ENCODE measurements at regions not wholly inside any gene's neighbourhood (a gene's known extent, or its start where the extent isn't known, plus 50 kb on each side); places are given as distances from the start of the nearest gene placed in this dataset.
"Not testable (repeated sequence)": the region's sequence is repeated elsewhere in the genome, so short reads cannot be mapped to it uniquely, and the experiment has no call there.

DNA sequence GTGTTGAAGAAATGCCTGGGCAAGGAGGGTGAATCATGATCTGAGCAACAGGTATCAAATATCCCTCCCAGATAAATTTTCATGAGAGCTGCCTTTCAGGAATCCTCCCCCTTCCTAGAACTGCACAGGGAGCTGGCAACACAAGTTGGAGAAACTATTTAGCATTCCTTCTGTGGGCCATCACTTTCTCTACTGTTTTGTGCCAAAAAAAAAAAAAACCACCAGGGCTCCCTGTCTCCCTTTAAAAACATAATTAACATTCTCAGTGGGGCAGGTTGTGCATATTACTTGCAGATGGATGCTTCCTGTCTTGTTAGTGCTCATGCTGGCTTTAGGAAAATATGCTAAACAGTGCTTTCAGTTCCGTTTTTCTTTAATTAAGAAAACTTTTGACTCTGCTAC lies 234.9 kb upstream of the LMCD1 start:
- no peak for DNase-seq

DNA sequence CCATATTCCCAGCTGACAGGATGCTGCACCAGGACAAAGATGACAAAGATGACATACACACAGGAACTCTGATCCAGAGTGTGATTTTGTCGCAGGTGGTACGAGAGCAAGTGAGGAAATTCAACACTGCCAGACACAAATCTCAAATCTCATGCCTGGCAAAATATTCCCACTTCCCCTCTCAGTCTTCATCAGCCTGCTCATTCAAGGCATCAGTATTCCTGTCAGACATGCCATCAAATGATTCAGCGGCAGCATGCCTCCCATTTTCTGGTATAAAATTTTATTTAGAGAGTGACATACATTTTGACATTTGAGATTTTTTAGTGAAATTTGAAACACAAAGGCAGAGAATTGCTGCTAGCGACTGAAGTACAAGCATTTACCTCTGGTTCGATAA lies 228.1 kb upstream of the LMCD1 start:
- no peak for DNase-seq

DNA sequence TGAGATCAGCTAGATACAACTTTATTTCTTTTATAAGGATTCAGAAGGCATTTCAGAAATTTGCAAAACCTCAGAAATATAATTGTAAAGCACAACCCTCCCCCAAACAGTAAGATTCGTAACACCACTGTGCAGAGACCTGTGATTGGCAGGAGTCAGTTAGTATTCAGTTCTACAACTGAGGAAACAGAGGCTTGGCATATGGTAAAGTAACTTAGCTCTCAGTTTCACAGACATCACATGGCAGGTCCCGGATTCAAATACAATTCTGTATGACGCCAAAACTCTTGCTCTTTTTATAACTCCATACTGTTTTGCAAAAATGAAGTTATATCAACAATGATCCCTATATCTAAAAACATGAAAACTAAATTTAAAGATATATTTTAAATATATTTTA lies 225.6 kb upstream of the LMCD1 start:
- no peak for DNase-seq

DNA sequence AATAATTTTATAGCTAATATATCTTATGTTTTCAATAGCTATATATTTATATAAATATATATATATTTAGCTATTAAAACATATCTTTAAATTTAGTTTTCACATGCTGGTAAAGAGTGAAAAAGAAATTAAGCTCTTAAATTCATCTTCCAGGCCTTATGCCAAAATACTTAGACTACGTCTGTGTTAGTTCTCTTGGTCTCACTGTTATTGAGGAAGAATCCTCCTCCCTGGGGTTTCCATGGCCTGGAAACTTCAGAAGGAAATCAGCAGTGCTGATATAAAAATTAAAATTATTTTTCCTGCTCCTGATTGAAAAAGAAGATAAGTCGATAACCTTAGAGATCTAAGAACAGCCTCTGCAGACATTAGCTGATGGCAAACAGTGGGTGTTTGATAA lies 225.1 kb upstream of the LMCD1 start:
- no peak for DNase-seq

DNA sequence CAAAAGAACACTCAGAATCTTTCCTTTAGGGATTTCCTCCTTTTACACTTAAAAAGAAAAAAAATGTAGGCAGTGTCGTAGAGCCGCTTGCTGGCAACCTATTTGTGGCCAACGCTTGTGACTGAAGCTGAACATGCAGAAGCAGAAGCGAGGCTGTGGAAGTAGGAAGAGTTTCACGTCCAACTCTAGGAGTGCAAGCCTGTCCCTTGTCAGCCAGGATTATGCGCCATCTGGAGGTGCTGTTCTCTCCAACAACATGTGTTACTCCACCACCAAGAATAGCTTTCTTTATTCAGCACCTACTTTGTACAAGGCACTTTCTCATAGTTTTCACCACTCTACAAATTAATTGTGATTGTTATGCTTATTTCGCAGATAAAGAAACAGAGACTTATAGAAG lies 223.2 kb upstream of the LMCD1 start:
- DNase-seq: peak in 3 of 4 experiments; percentile 40 to 62 (median 59)

DNA sequence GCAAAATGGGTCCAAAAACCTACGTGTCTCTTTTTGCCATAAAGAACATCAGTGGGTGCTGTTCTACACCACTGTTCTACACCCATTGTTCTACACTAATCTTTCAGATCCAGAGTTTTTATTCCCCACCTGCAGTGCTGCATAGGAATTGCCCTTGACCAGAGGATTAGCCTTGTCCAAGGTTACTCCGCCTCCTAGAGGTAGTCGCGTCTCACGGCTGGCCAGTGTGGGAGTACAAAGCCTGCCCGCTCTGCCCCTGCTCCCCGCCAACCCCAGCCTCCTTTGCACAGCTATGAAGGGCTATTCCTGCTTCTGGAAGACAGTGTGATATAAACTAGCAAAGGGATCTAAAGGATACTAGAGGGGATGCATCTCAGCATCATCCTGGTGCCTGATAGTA lies 222.1 kb upstream of the LMCD1 start:
- no peak for DNase-seq

DNA sequence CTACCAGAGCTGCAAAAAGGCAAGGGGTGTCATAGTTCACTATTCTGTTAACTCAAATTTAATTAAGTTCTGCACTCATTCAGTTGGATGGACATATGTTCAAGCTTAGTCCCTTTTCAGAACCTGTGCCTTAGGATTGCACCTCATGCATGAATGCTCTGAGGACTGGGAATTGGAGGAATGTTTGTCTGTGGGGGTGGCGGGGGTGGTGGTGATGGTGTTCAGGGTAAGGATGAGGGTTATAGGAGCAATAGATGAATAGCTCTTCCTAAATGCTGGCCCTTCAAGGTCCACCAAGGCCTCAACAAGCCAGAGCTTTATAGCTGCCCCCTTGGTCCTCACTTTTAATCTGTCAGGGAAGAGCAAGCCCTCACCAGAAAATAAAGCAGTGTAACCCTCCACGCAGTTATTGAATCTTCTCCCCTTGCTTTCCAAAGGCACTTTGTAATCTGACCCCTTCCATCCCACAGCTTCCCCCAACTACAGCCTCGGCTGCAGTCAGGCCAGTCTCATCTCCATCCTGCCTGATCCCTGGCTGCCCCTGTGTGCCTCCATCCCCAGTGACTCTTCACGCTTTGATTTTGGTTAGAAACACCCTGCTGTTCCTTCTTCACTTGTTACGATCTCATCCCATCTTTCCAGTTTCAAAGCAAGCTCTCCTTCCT lies 221.6 kb upstream of the LMCD1 start:
- DNase-seq: no peak

DNA sequence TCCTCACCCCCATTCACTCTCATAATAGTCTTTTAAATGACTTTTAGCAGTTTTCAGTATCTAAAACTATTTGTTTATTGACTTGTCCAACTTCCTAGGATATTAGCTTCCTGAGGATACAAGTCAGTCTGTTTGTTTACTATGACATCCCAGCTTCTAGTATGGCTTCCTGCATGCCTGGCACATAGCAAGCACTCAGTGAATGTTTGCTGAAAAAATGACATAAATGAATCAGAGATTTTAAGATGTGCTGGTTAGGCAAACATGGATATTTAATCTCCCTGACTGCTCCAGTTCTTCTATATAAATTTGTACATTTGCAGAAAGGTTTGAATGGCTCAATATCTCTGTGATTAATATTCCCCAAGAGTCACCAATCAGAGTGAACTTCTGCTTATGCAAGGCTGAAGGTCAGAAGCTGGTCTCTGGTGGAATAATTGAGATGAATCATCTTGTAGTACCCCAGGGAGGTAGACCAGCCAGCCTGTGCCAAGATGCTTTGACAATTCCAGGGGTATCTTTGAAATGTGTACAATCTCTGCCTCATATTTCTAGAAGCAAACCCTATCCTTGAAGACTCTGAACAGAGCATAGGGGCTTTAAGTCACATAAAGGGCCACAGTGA lies 219.0 kb upstream of the LMCD1 start:
- peak in 2 of 4 experiments; percentile 11 for DNase-seq

DNA sequence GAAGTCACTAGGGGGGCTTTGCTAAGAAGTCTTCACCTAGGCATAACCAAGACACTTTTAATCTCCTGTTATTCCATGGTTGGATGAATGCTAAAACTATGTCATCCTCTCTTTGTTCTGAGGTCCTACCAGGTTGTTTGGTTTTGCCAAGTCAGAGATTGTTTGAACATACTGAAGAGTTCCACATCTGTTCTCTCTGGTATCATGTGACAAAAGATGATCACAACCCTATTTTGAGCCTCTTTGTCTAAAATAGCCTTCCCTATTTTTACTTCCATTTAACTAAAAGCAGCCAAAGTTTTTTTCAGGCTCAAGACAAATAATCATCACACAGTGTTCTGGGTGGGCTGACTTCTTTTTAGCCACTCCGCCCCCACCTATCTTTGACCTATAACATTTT lies 218.4 kb upstream of the LMCD1 start:
- peak in 2 of 4 experiments; percentile 44 to 46 for DNase-seq

DNA sequence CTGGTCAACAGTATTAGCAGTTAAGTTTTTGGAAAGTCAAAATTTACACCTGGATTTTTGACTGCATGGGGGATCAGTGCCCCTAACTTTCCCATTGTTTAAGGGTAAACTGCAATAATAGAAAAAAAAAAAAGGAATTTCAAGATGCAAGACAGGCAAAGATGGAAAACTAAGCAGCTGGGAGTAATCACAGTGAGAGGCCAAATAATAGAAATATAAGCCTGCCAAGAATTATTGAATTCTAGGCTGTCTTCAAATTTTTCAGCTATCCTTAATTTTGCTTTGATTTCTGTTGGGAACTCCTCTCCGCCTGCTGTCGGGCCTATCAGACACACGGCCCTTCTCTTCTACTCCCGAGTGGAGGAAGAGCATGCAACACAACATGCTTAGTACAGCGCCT lies 215.5 kb upstream of the LMCD1 start:
- DNase-seq: no peak

DNA sequence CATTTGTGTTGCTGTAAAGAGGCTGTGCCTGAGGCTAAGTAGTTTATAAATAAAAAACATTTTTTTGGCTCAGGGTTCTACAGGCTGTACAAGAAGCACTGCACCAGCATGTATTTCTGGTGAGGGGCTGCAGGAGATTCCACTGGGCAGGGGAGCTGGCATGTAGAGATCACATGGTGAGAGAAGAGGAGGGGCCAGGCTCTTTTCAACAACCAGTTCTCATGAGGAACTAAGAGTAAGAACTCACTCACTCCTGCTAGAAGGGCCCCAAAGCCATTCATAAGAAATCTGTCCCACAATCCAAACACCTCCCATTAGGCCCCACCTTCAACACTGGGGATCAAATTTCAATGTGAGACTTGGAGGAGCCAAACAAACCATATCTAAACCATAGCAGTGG lies 214.9 kb upstream of the LMCD1 start:
- DNase-seq: no peak

DNA sequence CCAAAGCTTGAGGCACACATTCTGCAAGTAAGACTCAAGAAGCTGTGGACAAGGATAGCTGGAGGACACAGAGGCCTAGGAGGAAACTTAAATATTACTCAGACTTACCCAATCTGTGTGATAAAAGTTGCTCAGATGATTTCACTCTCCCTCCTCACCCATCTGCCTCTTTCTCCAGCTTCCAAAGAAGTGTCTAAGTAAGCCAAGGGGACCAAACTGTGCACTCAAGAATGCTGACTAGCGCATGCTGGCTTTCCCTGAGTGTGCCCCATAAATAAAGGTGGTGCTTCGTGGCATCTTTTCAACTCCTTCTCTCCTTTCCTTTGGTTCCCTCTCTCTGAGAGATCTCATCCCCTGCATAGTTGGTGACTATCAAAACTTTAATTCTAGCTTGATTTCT lies 211.0 kb upstream of the LMCD1 start:
- DNase-seq: no peak

DNA sequence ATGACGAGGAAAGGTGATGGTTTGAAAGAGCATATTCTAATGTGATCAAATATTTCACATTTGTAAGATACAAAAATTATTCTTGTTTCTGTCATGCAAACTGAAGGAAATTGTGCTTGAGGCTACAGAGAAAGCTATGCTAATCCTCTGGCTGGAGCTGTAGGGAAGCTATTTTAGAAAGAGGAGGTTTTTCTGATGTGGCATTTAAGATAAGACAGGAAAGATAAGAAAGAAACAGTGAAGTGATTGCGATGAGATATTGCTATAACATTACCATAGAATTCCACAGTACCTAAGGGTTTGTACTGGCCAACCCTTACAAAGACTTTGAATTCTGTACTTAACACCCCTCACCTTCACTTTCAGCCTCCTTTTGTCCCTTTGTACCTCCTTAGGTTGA lies 205.2 kb upstream of the LMCD1 start:
- DNase-seq: no peak

DNA sequence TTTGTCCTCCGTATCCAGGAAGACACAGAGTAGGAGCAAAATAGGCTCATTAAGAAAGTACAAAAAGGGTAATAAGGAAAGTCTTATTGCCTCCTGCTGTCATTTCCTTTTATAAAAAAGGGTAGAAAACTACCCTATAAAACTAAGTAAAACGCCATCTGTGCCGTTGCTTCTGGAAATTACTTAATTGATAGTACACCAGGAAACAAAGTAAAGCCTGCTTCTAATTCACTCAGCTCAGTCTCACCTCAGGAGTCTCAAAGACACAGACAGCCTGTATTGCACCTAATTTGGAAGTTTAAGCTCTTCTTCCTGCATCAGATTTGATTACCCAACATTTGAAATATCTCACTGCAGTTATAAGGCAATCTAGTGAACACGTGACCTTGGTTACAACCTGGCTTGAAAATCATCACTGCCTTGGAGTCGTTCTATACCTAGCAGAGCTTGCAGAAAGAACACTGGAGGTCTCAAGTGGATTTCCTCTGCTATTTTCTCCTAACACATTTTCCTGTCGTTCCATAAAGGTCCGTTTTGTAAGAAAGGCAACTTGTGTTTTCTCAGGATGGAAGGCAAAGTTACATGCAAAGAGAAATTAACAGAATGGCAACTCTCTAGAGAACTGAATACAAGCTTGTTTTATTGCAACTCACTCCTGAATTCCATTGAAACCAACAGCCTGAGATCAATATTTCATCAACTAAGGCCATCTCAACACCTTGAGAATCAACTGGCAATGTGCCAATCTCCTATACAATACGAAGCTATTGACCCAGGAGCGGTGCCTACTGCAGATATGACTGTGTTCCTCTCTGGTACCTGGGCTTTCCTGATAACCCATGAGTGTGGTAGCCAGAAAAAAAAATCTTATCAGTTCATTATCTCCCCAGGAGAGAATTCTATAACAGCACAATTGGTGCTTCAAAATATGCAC lies 203.3 kb upstream of the LMCD1 start:
- no peak for DNase-seq

DNA sequence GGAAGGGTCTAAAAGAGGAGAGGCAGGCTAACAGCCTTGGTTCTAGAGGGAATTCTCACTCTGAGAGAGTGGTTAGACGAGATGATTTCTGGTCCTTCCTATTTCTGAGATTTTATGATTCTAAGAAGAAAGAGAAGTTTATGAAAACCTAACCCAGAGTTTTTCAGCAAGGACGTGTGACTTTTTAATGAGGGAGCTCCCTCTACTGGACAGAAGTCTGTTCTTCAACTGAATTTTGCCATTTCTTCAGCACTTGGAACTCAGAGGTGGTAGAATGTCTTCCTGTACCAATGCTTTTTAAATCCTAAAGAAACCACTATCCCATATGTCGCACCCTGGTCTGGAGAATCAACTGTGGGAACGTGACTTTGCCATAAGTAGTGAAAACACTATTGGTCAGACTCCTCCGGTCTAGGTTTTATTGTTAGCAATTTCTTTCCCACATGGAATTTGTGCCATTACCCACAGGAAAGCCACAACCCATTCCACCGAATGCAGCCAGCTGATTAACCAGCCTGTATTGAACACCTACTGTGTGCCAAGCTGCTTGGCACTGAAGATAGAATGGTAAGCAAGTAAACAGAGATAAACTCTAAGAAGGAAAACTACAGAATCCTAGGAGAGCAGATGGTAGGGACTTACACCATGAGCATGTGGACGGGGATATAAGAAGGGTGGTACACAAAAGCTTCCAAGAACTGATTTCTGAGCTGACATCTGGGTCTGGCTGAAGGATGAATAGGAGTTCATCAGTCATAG lies 199.5 kb upstream of the LMCD1 start:
- DNase-seq: peak; percentile 35 to 71 (median 48)

DNA sequence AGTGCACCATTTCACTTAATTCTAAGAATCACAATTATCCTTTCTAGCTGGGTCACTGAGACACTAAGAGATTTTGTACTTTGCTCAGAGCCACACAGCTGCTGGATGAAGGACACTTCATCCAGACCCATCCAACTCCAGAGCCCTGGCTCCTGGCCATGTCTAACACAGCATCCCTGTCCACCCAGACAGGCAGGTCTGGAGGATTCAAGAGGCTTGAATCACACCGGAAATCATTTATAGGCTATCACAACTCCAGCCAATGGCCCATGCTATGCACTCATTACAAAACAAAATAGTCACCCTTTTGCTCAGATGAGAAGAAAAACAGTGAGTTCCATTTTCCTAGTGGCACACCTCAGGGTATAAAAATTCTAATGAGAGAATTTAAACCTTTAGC lies 198.2 kb upstream of the LMCD1 start:
- DNase-seq: no peak

DNA sequence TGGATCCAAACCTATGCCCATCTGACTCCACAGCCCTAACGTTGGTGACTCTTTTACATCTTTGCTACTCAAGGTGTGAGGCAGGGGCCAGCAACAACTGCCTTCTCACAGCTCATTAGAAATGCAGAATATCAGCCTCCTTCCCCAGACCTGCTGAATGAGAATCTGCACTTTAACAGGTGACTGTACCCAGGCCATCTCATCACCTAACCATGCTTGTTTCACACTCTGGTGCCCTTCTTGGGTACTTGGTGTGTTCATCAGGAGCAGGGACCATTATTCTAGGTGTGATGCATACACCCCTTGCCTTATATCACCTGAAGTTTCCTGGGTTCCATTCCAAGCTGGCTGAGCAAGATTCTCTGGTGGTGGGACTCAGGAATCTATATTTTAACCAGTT lies 196.3 kb upstream of the LMCD1 start:
- no peak for DNase-seq

DNA sequence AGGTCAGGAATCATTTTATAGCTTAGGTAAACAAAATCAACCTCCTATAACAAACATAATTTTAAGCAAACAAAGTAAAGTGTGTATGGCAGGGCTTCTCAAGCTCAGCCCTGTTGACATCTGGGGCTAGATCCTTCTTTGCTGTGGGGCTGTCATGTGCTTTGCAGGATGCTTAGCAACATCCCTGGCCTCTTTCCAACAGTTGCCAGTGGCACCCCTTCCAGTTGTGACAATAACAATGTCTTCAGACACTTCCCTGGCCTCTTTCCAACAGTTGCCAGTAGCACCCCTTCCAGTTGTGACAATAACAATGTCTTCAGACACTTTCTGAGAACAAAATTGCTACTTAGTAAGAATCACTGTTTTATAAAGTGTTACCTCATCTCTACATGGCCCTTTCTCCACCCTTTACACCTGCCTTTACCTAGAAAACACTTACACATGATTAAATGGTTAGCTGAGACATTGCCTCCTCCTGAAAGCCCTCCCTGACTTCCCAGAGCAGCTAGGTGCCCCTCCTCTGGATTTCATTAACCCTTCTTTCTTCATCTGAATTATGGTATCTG lies 194.0 kb upstream of the LMCD1 start:
- DNase-seq: no peak

DNA sequence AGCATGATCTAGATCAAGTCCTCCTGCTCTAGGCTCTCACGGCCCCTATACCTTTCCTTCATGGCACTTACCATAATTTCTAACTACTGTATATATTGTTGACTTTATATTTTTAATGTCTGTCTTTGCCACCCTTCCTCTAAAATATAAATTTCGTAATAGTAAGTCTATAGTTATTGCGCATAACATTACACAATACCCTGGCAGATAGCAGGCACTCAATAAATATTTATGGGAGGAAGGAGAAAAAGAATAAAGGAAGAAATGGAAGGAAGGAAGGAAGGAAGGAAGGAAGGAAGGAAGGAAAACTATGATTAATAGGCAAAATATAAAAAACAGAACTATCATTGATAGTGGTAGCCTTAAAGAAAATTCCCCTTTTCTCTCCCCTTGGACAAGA lies 190.3 kb upstream of the LMCD1 start:
- no peak for DNase-seq

DNA sequence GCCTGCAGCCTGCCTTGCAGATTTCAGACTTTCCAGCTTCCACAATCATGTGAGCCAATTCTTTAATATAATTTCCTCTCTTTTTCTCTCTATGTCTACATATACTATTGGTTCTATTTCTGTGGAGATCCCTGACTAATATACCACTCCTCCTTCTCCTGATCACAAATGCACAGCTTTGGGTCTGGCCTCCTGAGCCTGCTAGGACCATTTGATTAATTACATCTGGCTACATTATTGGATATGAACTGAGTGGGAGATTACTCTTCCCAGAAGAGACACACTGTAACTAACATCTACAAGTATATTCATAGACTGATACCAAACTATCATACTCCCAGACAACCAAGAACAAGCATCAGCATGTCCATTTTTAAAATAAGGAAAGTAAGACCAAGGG lies 188.9 kb upstream of the LMCD1 start:
- no peak for DNase-seq

DNA sequence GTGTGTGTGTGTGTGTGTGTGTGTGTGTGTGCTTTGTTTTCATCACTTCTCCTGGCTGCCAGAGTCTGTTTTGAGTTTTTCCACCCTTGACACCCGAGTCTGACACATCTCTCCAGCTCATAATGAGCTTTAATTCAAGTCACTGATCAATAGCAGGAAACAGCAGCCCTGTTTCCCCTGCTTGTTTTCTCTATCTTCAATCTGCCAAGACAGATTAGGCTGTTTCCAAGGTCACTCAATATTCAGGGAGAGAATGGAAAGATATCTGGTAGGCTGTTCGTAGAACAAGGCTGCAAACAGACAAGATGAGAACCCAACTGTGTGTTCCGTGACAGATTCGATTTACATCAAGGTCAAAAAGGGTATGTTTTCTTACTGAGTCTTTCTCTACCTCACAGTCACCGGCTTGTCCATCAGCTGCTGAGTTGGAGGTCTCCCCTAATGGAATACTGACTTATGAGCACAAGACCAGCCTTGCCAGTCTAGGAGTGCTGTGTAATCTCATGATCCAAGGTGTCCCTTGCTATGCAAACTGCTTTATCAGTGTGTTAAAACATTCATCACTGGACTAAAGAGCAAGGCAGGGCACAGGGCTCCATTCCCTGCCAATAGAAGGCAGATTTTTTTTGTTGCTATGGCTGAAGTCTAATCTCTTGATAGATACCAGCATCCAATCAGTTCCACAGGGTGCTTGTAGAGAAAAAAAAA lies 187.9 kb upstream of the LMCD1 start:
- DNase-seq: no peak

DNA sequence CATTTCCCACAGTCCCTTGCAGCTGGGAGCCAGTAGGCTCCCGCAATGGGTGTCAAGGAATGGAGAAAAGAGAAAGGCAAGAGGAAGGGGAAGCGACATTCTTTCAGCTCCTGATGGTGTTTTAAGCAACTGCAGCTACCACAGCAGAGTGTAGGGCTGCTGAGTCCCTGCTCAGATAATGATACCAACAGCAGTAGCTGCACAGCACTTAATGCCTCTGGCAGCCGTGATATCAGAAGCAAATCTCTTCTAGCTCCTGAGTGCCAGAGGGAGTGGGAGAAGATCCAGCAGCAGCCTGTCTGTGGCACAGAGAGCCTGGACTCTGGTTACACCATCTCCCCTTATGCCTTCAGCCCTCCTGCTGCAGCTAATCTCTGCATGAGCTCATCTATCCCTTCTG lies 186.1 kb upstream of the LMCD1 start:
- DNase-seq: not testable (repeated sequence)

Data from suppressor macrophage (primary cell).